Colonic mucosa (tissue), 4 donors: ENCODE measurements at regions not wholly inside any gene's neighbourhood (a gene's known extent, or its start where the extent isn't known, plus 50 kb on each side); places are given as distances from the start of the nearest gene placed in this dataset.

ENCODE experiments used
- DNase-seq: peaks from one replicate; pipeline ENCODE4 v3.0.0-alpha.2; 2020
- H3K27ac ChIP-seq: fragments of 200-600 bp; one replicate; pipeline ENCODE4 v1.8.0; 2021
- H3K27me3 ChIP-seq: fragments of 200-600 bp; one replicate; pipeline ENCODE4 v1.8.0; 2021
- H3K36me3 ChIP-seq: fragments of 200-600 bp; one replicate; pipeline ENCODE4 v1.8.0; 2021
- H3K4me1 ChIP-seq: fragments of 200-600 bp; one replicate; pipeline ENCODE4 v1.8.0; 2021; ENCODE audit warnings: mild to moderate bottlenecking
- H3K4me3 ChIP-seq: fragments of 200-600 bp; one replicate; pipeline ENCODE4 v1.8.0; 2021
- H3K9ac ChIP-seq, 2 donors: one replicate each; pipeline ENCODE4 v1.7.0; 2013; ENCODE audit warnings: control low read depth in 2 of 2, low read depth in 2 of 2, low read length in 2 of 2
- H3K9me3 ChIP-seq: fragments of 200-600 bp; one replicate; pipeline ENCODE4 v1.8.0; 2021
- intact Hi-C: fragments of 100-400 bp; cut with DNase I; formaldehyde crosslinking; loops from one replicate; pipeline ENCODE4 v1.14.1; 2022
- TF ChIP-seq, protein P1 (sequence below): fragments of 200-600 bp; IDR thresholded peaks from one replicate; pipeline ENCODE4 v1.8.0; 2022; ENCODE audit warnings: antibody characterized with exemption, mild to moderate bottlenecking
- donor health status: healthy.
- donor health status: DM: no; HTN: no; CAD: no.
- donor health status: DM: no; HTN: no; CAD: no.

DNA sequence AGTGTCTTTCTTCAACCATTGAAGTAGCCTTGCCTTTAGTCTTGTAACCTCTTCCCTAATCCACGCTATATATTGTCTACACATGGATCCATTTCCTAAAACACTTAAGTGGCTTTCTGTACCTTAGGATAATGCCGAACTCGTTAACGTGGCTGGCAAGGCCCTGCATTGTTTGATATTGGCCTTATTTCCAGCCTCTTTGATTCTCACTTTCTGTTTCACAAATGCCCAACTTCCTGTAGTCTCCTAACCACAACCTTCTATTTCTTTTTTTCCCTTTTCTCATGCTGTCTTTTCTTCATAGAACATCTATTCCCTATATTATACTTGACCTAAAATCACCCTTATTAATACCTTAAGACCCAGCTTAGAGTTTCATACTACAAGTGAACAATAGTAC, 536.0 kb downstream of the LMO4 start:
- H3K27me3 ChIP-seq, result no peaks in the 10 kb centered on the region
- intact Hi-C loops, result no loop called here

GRCh38 chr1:87866416-87866815, 537.7 kb downstream of the LMO4 start:
- H3K9ac ChIP-seq, result no peak overlapping the region
- no peak overlapping the region for H3K27ac ChIP-seq
- no peaks in the 10 kb centered on the region for H3K9me3 ChIP-seq
- TF ChIP-seq, protein P1, sequence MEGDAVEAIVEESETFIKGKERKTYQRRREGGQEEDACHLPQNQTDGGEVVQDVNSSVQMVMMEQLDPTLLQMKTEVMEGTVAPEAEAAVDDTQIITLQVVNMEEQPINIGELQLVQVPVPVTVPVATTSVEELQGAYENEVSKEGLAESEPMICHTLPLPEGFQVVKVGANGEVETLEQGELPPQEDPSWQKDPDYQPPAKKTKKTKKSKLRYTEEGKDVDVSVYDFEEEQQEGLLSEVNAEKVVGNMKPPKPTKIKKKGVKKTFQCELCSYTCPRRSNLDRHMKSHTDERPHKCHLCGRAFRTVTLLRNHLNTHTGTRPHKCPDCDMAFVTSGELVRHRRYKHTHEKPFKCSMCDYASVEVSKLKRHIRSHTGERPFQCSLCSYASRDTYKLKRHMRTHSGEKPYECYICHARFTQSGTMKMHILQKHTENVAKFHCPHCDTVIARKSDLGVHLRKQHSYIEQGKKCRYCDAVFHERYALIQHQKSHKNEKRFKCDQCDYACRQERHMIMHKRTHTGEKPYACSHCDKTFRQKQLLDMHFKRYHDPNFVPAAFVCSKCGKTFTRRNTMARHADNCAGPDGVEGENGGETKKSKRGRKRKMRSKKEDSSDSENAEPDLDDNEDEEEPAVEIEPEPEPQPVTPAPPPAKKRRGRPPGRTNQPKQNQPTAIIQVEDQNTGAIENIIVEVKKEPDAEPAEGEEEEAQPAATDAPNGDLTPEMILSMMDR, result no peak
- H3K27me3 ChIP-seq, result no peaks in the 10 kb centered on the region
- H3K36me3 ChIP-seq, result no peaks in the 10 kb centered on the region
- no peak for DNase-seq
- intact Hi-C loops, result no loop called here
- H3K4me1 ChIP-seq, result no peaks in the 10 kb centered on the region
- no peak overlapping the region for H3K4me3 ChIP-seq

More for the DNA sequence above, 536.0 kb downstream of the LMO4 start:
- no peaks in the 10 kb centered on the region for H3K4me1 ChIP-seq
- H3K9me3 ChIP-seq, result no peaks in the 10 kb centered on the region
- no peak overlapping the region for H3K9ac ChIP-seq
- TF ChIP-seq, protein P1, result no peak
- H3K36me3 ChIP-seq, result no peaks in the 10 kb centered on the region
- H3K27ac ChIP-seq, result no peak overlapping the region
- H3K4me3 ChIP-seq, result no peak overlapping the region
- DNase-seq, result no peak

DNA sequence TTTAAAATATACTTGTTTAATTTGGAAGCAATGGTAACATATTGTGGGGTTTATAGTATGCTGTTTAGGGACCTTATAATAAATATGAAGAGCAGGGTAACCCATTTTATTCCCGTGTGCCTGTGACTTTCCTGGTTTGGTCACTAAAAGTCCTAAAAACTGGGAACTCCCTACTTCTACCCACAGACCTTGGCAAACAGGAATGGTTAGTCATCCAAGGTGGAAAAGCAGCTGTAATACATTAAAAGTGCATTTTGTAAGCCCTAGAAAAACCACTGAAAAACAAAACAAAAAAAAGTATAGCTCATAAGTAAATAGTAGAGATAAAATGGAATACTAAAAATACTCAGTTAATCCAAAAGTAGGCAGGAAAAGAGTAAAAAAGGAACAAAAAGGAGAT, 538.9 kb downstream of the LMO4 start:
- H3K9me3 ChIP-seq, result no peaks in the 10 kb centered on the region
- no peak for DNase-seq
- intact Hi-C loops, result no loop called here
- TF ChIP-seq, protein P1, result no peak
- no peaks in the 10 kb centered on the region for H3K36me3 ChIP-seq
- H3K9ac ChIP-seq, result no peak overlapping the region
- H3K4me3 ChIP-seq, result no peak overlapping the region
- no peaks in the 10 kb centered on the region for H3K4me1 ChIP-seq
- H3K27me3 ChIP-seq, result no peaks in the 10 kb centered on the region
- no peak overlapping the region for H3K27ac ChIP-seq

- TF ChIP-seq, protein P1, result no peak
Measured at GRCh38 chr1:87869567-87869966, 540.9 kb downstream of the LMO4 start.

GRCh38 chr1:87872189-87872588, 543.5 kb downstream of the LMO4 start:
- no peak for DNase-seq

More at GRCh38 chr1:87869567-87869966, 540.9 kb downstream of the LMO4 start:
- H3K27me3 ChIP-seq, result no peaks in the 10 kb centered on the region
- no peak overlapping the region for H3K27ac ChIP-seq
- intact Hi-C loops, result no loop called here
- no peaks in the 10 kb centered on the region for H3K9me3 ChIP-seq
- no peaks in the 10 kb centered on the region for H3K4me1 ChIP-seq
- no peak for DNase-seq
- no peaks in the 10 kb centered on the region for H3K36me3 ChIP-seq
- H3K4me3 ChIP-seq, result no peak overlapping the region
- H3K9ac ChIP-seq, result no peak overlapping the region

More at GRCh38 chr1:87872189-87872588, 543.5 kb downstream of the LMO4 start:
- Histone ChIP-seq H3K4me1 (no peaks in the 10 kb centered on the region), H3K9ac (no peak overlapping the region), H3K36me3 (no peaks in the 10 kb centered on the region), H3K27me3 (no peaks in the 10 kb centered on the region), H3K9me3 (no peaks in the 10 kb centered on the region), H3K4me3 (no peak overlapping the region), H3K27ac (no peak overlapping the region)
- intact Hi-C loops, result no loop called here
- TF ChIP-seq, protein P1, result no peak
